HG02763 (cell line): ENCODE measurements at regions not wholly inside any gene's neighbourhood (a gene's known extent, or its start where the extent isn't known, plus 50 kb on each side); places are given as distances from the start of the nearest gene placed in this dataset.
A peak's percentile ranks its signal among the peaks of the same experiment; 100 is the strongest.

ENCODE experiments used
- ATAC-seq: cut with Tn5 transposase; IDR thresholded peaks from one replicate; pipeline ENCODE4 v1.9.1; 2021; ENCODE audit warnings: mild to moderate bottlenecking, moderate library complexity; ENCODE audit not compliant: unreplicated experiment

GRCh38 chr4:175946472-175947116 lies 119.0 kb upstream of the WDR17 start:
- no peak for ATAC-seq

GRCh38 chr4:175947117-175947722 lies 118.4 kb upstream of the WDR17 start:
- ATAC-seq, result no peak

- ATAC-seq, result no peak
Measured at GRCh38 chr4:175951794-175952193, 113.8 kb upstream of the WDR17 start.

GRCh38 chr4:175953116-175953515 lies 112.5 kb upstream of the WDR17 start:
- ATAC-seq, result no peak

- peak; percentile 95 for ATAC-seq
Measured at GRCh38 chr4:175953960-175954521, 111.6 kb upstream of the WDR17 start.

- no peak for ATAC-seq
Measured at GRCh38 chr4:175954685-175955084, 111.0 kb upstream of the WDR17 start.

GRCh38 chr4:175961604-175962003 lies 104.0 kb upstream of the WDR17 start:
- peak; percentile 86 for ATAC-seq

GRCh38 chr4:175970072-175970471 lies 95.6 kb upstream of the WDR17 start:
- ATAC-seq, result no peak

- no peak for ATAC-seq
Measured at GRCh38 chr4:175970724-175971123, 94.9 kb upstream of the WDR17 start.

GRCh38 chr4:175971388-175972179 lies 94.1 kb upstream of the WDR17 start:
- no peak for ATAC-seq

GRCh38 chr4:175973027-175973923 lies 92.4 kb upstream of the WDR17 start:
- ATAC-seq, result no peak

- no peak for ATAC-seq
Measured at GRCh38 chr4:175983636-175984035, 82.0 kb upstream of the WDR17 start.

- ATAC-seq, result no peak
Measured at GRCh38 chr4:175986668-175987067, 79.0 kb upstream of the WDR17 start.

GRCh38 chr4:175988511-175988910 lies 77.1 kb upstream of the WDR17 start:
- no peak for ATAC-seq

- no peak for ATAC-seq
Measured at GRCh38 chr4:175996206-175996605, 69.4 kb upstream of the WDR17 start.

GRCh38 chr4:175997291-175997690 lies 68.3 kb upstream of the WDR17 start:
- no peak for ATAC-seq

- ATAC-seq, result no peak
Measured at GRCh38 chr4:175998782-175999181, 66.9 kb upstream of the WDR17 start.

- no peak for ATAC-seq
Measured at GRCh38 chr4:175999944-176000343, 65.7 kb upstream of the WDR17 start.

- ATAC-seq, result no peak
Measured at GRCh38 chr4:176001151-176002006, 64.3 kb upstream of the WDR17 start.
